HepG2 (cell line): ENCODE measurements at regions not wholly inside any gene's neighbourhood (a gene's known extent, or its start where the extent isn't known, plus 50 kb on each side); places are given as distances from the start of the nearest gene placed in this dataset.

Experiments
- ATAC-seq: fragments of 200-7000 bp; cut with Tn5 transposase; 3 replicates; pipeline ENCODE4 v1.9.1; 2020; ENCODE audit warnings: mild to moderate bottlenecking, moderate library complexity
- BruUV-seq: library from RNA; stranded (reverse); fragments of 400-500 nt; replicated peaks from 2 replicates; lab custom pipeline; 2021; lab: Mats Ljungman, UMichigan
- CTCF ChIA-PET: fragments of 300-600 bp; formaldehyde crosslinking; extraction: SDS; loops from one replicate; lab custom pipeline; 2021; ENCODE audit warnings: low total read pairs, inconsistent platforms, low intra/inter-chr PET ratio; lab: Yijun Ruan, JAX
- POLR2A ChIA-PET: fragments of 350-600 bp; sonication (Branson Sonifier 250); formaldehyde crosslinking; loops from one replicate; lab custom pipeline; 2020; ENCODE audit warnings: antibody characterized with exemption, inconsistent platforms; lab: Yijun Ruan, JAX
- DNase-seq: peaks from one replicate; pipeline ENCODE4 v3.0.0-alpha.2; 2015; ENCODE audit warnings: low spot score
- FAIRE-seq: peaks from 3 replicates; lab custom pipeline; 2011; peaks lifted over from hg19 to GRCh38; lab: Jason Lieb, UNC
- H2AFZ ChIP-seq: one replicate; pipeline ENCODE4 v1.6.1; 2011; ENCODE audit warnings: low read length, inconsistent platforms
- H3K27ac ChIP-seq: fragments of 300-600 bp; 3 replicates; pipeline ENCODE4 v1.8.0; 2011; ENCODE audit warnings: mixed run types, mild to moderate bottlenecking, mixed read lengths, low read length, inconsistent platforms; ENCODE audit not compliant: insufficient read depth; ENCODE audit errors: extremely low read length
- H3K27me3 ChIP-seq, 2 experiments: fragments of 200-600 bp in 1 of 2; 2 replicates in 1 of 2; 3 replicates in 1 of 2; pipeline versions ENCODE4 v1.6.0 to v1.8.0; 2011; ENCODE audit warnings: low read length in 2 of 2, mild to moderate bottlenecking in 2 of 2, moderate library complexity in 2 of 2, inconsistent platforms in 1 of 2; ENCODE audit not compliant: insufficient read depth in 2 of 2, control insufficient read depth in 1 of 2
- H3K36me3 ChIP-seq, 2 experiments: fragments of 200-600 bp in 1 of 2; replicated peaks in 1 of 2; 2 replicates in 1 of 2; 3 replicates in 1 of 2; pipeline versions ENCODE4 v1.5.1 to v1.8.0; 2011; ENCODE audit warnings: low read length in 2 of 2, inconsistent platforms in 1 of 2; ENCODE audit not compliant: insufficient read depth in 2 of 2, control insufficient read depth in 1 of 2
- H3K4me1 ChIP-seq: 2 replicates; pipeline ENCODE4 v1.5.1; 2012; ENCODE audit warnings: low read length, inconsistent platforms; ENCODE audit not compliant: insufficient read depth
- H3K4me2 ChIP-seq: 2 replicates; pipeline ENCODE4 v1.6.0; 2011; ENCODE audit warnings: low read depth, low read length, inconsistent platforms
- H3K4me3 ChIP-seq, 3 experiments: fragments of 200-600 bp in 1 of 3; sonication (generic), shearing (Covaris generic) in 1 of 3; replicated peaks in 1 of 3; 2 replicates each; pipeline ENCODE4 v1.5.1; 2011 to 2016; ENCODE audit warnings: low read length in 3 of 3, inconsistent platforms in 2 of 3, low read depth in 2 of 3, mild to moderate bottlenecking in 2 of 3, control low read depth in 1 of 3, mixed read lengths in 1 of 3; ENCODE audit not compliant: insufficient read depth in 1 of 3
- H3K79me2 ChIP-seq: one replicate; pipeline ENCODE4 v1.6.1; 2011; ENCODE audit warnings: low read length, inconsistent platforms; ENCODE audit not compliant: insufficient read depth
- H3K9ac ChIP-seq: 2 replicates; pipeline ENCODE4 v1.6.0; 2011; ENCODE audit warnings: mild to moderate bottlenecking, low read depth, low read length, inconsistent platforms; ENCODE audit not compliant: insufficient read depth
- H3K9me3 ChIP-seq: 2 replicates; pipeline ENCODE4 v1.5.1; 2012; ENCODE audit warnings: mild to moderate bottlenecking, low read length
- H4K20me1 ChIP-seq: 2 replicates; pipeline ENCODE4 v1.6.0; 2011; ENCODE audit warnings: inconsistent platforms, mild to moderate bottlenecking, low read length, moderate library complexity; ENCODE audit not compliant: insufficient read depth
- ATF7-NPFF ChIP-seq: sonication (generic); formaldehyde crosslinking; IDR thresholded peaks from 2 replicates; pipeline ENCODE4 v1.8.1; 2023; ENCODE audit warnings: mild to moderate bottlenecking, low read depth, missing genetic modification reagents, moderate library complexity
- FOXM1 ChIP-seq: sonication (generic); formaldehyde crosslinking; IDR thresholded peaks from 2 replicates; pipeline ENCODE4 v1.5.0; 2020; ENCODE audit warnings: missing genetic modification reagents
- GABPB1 ChIP-seq: IDR thresholded peaks from 2 replicates; pipeline ENCODE4 v1.6.1; 2016; ENCODE audit warnings: mild to moderate bottlenecking, missing genetic modification reagents, moderate library complexity, missing compliant biosample characterization
- HOXA5 ChIP-seq: sonication (generic); formaldehyde crosslinking; IDR thresholded peaks from 2 replicates; pipeline ENCODE4 v1.4.0; 2020; ENCODE audit warnings: missing genetic modification reagents
- KDM3A ChIP-seq: IDR thresholded peaks from 2 replicates; pipeline ENCODE4 v1.6.1; 2018; ENCODE audit warnings: low read depth, missing compliant biosample characterization
- NFKB2 ChIP-seq: sonication (generic); formaldehyde crosslinking; IDR thresholded peaks from 2 replicates; pipeline ENCODE4 v1.4.0; 2020; ENCODE audit warnings: missing genetic modification reagents, borderline replicate concordance
- NONO ChIP-seq, 2 experiments: fragments of 450-650 bp in 1 of 2; sonication (generic) in 1 of 2; formaldehyde crosslinking in 1 of 2; IDR thresholded peaks in 1 of 2; conservative IDR thresholded peaks in 1 of 2; 2 replicates each; pipeline versions ENCODE4 v1.6.1 to v1.8.0; 2017 to 2022; ENCODE audit warnings: mild to moderate bottlenecking in 1 of 2, missing genetic modification reagents in 1 of 2, moderate library complexity in 1 of 2
- RAD21 ChIP-seq: fragments of 450-650 bp; formaldehyde crosslinking; IDR thresholded peaks from 2 replicates; pipeline ENCODE4 v1.5.0; 2020; ENCODE audit warnings: mild to moderate bottlenecking
- SALL1 ChIP-seq: sonication (generic); formaldehyde crosslinking; IDR thresholded peaks from 2 replicates; pipeline ENCODE4 v1.8.0; 2022; ENCODE audit warnings: mild to moderate bottlenecking, missing genetic modification reagents
- STAG1 ChIP-seq: sonication (generic); formaldehyde crosslinking; IDR thresholded peaks from 2 replicates; pipeline ENCODE4 v1.4.0; 2020; ENCODE audit warnings: missing genetic modification reagents
- XRCC5 ChIP-seq: fragments of 200-400 bp; formaldehyde crosslinking; optimal IDR thresholded peaks from 2 replicates; pipeline ENCODE3; 2017; ENCODE audit warnings: mild to moderate bottlenecking, low read length
- YEATS4 ChIP-seq: sonication (generic); formaldehyde crosslinking; IDR thresholded peaks from 2 replicates; pipeline ENCODE4 v1.4.0; 2020; ENCODE audit warnings: missing genetic modification reagents, borderline replicate concordance
- ZNF687 ChIP-seq: sonication (generic); formaldehyde crosslinking; IDR thresholded peaks from 2 replicates; pipeline ENCODE4 v1.5.1; 2020; ENCODE audit warnings: mild to moderate bottlenecking, missing genetic modification reagents, moderate library complexity
- ZUFSP ChIP-seq: sonication (generic); formaldehyde crosslinking; IDR thresholded peaks from 2 replicates; pipeline ENCODE4 v1.9.0; 2021; ENCODE audit warnings: missing genetic modification reagents, mild to moderate bottlenecking, borderline replicate concordance
- WGBS: methylation state at CpG from one replicate; pipeline ENCODE4 v1.1.6; 2017; ENCODE audit warnings: low lambda C conversion rate; 5-methylcytosine and 5-hydroxymethylcytosine counted together
- in situ Hi-C: cut with HindIII; loops from 2 replicates; pipeline ENCODE4 v1.10.0; 2017; ENCODE audit warnings: low pct_unique_long_range_greater_than_20kb; ENCODE audit not compliant: extremely low pct_ligation_motif_present
- intact Hi-C: fragments of 100-400 bp; cut with micrococcal nuclease; formaldehyde crosslinking; loops from one replicate; pipeline ENCODE4 v1.10.0; 2022; ENCODE audit not compliant: unreplicated experiment
- TF ChIP-seq, protein P1 (sequence below): sonication (generic); formaldehyde crosslinking; IDR thresholded peaks from 2 replicates; pipeline ENCODE4 v1.9.0; 2022; ENCODE audit warnings: missing genetic modification reagents, mild to moderate bottlenecking, borderline replicate concordance

DNA sequence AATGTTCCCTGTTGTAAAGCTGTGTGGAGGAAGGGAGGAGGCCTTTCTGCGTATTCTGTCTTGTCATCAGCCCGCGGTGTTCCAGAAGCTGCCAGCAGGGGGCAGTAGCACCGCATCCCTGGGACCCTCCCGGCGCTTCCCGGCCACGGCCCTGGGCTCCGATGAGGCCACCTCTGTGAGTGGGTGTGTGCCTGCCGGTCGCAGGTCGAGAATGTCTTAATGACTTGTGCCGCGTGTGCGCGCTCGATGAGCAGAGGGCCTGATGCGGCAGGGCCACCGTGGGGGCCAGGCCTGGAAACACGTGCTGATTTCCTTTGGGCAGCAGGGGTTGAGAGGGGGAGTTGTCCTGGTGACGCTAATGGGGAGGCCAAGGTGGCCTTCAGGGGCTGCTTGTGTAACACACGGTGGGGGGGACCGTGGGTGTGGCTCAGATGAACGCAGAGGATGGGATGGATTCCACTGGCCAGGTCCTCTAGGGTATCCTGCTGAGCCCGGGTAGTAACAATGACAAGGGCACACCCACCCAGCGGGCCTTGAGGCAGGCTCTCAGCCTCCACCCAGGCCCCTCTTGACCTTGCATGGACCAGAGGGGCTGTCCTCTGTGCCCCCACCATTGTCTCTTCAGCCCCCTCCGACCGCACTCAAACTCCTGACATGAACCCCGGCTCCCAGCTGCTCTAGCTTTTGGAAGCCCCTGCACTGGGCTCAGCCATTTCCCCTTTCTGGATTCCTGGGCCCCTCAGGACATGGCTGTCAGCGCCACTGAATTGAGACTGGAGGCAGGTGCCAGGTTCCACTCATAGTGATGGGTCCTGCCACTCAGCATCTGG, 135.9 kb upstream of the PODXL start:
- DNase-seq (peak; percentile 10), ATAC-seq (peak; percentile 82), FAIRE-seq (no peak)
- no peak overlapping the region for H2AFZ ChIP-seq
- peaks cover 2 to 27% of the 10 kb centered on the region in 2 experiments; a peak in 3 of 5 replicates for H3K27me3 ChIP-seq
- intact Hi-C loops, result no loop called here
- WGBS, result 26% methylated on average over 14 of the region's 30 CpGs
- POLR2A ChIA-PET, result no interaction called here
- no peaks in the 10 kb centered on the region for H3K9me3 ChIP-seq
- H4K20me1 ChIP-seq, result no peaks in the 10 kb centered on the region
- H3K4me3 ChIP-seq, result no peak overlapping the region
- no peaks in the 10 kb centered on the region for H3K79me2 ChIP-seq
- in situ Hi-C loops, result loop anchor here (25.0 kb wide), 2 partner anchors 370 to 570 kb away; no protein-coding TSS in a partner anchor
- H3K4me2 ChIP-seq, result no peak overlapping the region; the same call in 1 of the 2 replicates
- H3K36me3 ChIP-seq, result no peaks in the 10 kb centered on the region
- no peak overlapping the region for H3K27ac ChIP-seq
- no peaks in the 10 kb centered on the region for H3K4me1 ChIP-seq
- H3K9ac ChIP-seq, result no peak overlapping the region
- CTCF ChIA-PET, result no interaction called here
- no TSS peak for BruUV-seq
- TF ChIP-seq KDM3A (CRISPR knock-in tag) (0 out of 2 replicates have a peak, but pooled peaks have one; percentile 32), ZNF687 (CRISPR knock-in tag) (peak; percentile 41), RAD21 (CRISPR knock-in tag) (peak; percentile 45; the same call in 1 of the 2 replicates), HOXA5 (CRISPR knock-in tag) (no peak), ZUFSP (CRISPR knock-in tag) (no peak), GABPB1 (CRISPR knock-in tag) (peak; percentile 22; the same call in 1 of the 2 replicates), YEATS4 (CRISPR knock-in tag) (no peak), XRCC5 (peak; percentile 19), NFKB2 (CRISPR knock-in tag) (0 out of 2 replicates have a peak, but pooled peaks have one; percentile 36), FOXM1 (CRISPR knock-in tag) (no peak), STAG1 (peak; percentile 60), SALL1 (peak; percentile 23; the same call in 1 of the 2 replicates), NONO (IDR thresholded peaks at IDR 0.05) (no peak), NONO (CRISPR knock-in tag; conservative IDR thresholded peaks at IDR 0.05) (0 out of 2 replicates have a peak, but pooled peaks have one; percentile 20), ATF7-NPFF (no peak)
- TF ChIP-seq, protein P1, sequence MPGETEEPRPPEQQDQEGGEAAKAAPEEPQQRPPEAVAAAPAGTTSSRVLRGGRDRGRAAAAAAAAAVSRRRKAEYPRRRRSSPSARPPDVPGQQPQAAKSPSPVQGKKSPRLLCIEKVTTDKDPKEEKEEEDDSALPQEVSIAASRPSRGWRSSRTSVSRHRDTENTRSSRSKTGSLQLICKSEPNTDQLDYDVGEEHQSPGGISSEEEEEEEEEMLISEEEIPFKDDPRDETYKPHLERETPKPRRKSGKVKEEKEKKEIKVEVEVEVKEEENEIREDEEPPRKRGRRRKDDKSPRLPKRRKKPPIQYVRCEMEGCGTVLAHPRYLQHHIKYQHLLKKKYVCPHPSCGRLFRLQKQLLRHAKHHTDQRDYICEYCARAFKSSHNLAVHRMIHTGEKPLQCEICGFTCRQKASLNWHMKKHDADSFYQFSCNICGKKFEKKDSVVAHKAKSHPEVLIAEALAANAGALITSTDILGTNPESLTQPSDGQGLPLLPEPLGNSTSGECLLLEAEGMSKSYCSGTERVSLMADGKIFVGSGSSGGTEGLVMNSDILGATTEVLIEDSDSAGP (CRISPR knock-in tag), result peak; percentile 46; the same call in 1 of the 2 replicates
